ENCODE measurements at regions not wholly inside any gene's neighbourhood (a gene's known extent, or its start where the extent isn't known, plus 50 kb on each side); places are given as distances from the start of the nearest gene placed in this dataset.
"Not testable (repeated sequence)": the region's sequence is repeated elsewhere in the genome, so short reads cannot be mapped to it uniquely, and the experiment has no call there.

- no peak for DNase-seq (ENCODE audit: low spot score)
- TF ChIP-seq, protein P1, sequence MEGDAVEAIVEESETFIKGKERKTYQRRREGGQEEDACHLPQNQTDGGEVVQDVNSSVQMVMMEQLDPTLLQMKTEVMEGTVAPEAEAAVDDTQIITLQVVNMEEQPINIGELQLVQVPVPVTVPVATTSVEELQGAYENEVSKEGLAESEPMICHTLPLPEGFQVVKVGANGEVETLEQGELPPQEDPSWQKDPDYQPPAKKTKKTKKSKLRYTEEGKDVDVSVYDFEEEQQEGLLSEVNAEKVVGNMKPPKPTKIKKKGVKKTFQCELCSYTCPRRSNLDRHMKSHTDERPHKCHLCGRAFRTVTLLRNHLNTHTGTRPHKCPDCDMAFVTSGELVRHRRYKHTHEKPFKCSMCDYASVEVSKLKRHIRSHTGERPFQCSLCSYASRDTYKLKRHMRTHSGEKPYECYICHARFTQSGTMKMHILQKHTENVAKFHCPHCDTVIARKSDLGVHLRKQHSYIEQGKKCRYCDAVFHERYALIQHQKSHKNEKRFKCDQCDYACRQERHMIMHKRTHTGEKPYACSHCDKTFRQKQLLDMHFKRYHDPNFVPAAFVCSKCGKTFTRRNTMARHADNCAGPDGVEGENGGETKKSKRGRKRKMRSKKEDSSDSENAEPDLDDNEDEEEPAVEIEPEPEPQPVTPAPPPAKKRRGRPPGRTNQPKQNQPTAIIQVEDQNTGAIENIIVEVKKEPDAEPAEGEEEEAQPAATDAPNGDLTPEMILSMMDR (IDR thresholded peaks at IDR 0.05; ENCODE audit: extremely low read depth, missing control alignments), result no peak
These were observed 610.8 kb downstream of the GATA3 start for GRCh38 chr10:8665322-8665721.

GRCh38 chr10:8670461-8670860, 616.0 kb downstream of the GATA3 start:
- TF ChIP-seq, protein P1 (IDR thresholded peaks at IDR 0.05; ENCODE audit: extremely low read depth, missing control alignments), result no peak

GRCh38 chr10:8674230-8674629, 619.7 kb downstream of the GATA3 start:
- TF ChIP-seq, protein P1 (IDR thresholded peaks at IDR 0.05; ENCODE audit: extremely low read depth, missing control alignments), result no peak
- DNase-seq (ENCODE audit: low spot score), result no peak

More at GRCh38 chr10:8670461-8670860, 616.0 kb downstream of the GATA3 start:
- no peak for DNase-seq (ENCODE audit: low spot score)

GRCh38 chr10:8677642-8678041, 623.2 kb downstream of the GATA3 start:
- no peak for DNase-seq (ENCODE audit: low spot score)
- TF ChIP-seq, protein P1 (IDR thresholded peaks at IDR 0.05; ENCODE audit: extremely low read depth, missing control alignments), result no peak

- not testable (repeated sequence) for DNase-seq (ENCODE audit: low spot score)
These were observed 630.4 kb downstream of the GATA3 start for GRCh38 chr10:8684916-8685315.

GRCh38 chr10:8688881-8689280, 634.4 kb downstream of the GATA3 start:
- DNase-seq (ENCODE audit: low spot score), result no peak
- TF ChIP-seq, protein P1 (IDR thresholded peaks at IDR 0.05; ENCODE audit: extremely low read depth, missing control alignments), result no peak

- no peak for DNase-seq (ENCODE audit: low spot score)
- TF ChIP-seq, protein P1 (IDR thresholded peaks at IDR 0.05; ENCODE audit: extremely low read depth, missing control alignments), result no peak
These were observed 637.1 kb downstream of the GATA3 start for GRCh38 chr10:8691498-8692017.

DNA sequence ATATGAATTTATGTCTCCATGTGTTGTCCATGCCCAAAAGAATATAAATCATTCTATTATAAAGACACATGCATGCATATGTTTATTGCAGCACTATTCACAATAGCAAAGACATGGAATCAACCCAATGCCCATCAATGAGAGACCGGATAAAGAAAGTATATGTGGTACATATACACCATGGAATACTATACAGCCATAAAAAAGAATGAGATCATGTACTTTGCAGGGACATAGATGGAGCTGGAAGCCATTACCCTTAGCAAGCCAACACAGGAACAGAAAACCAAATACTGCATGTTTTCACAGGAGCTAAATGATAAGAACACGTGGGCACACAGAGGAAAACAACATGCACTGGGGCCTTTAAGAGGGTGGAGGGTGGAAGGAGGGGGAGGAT, 639.1 kb downstream of the GATA3 start:
- DNase-seq (ENCODE audit: low spot score), result not testable (repeated sequence)

Measured in GM20000 (cell line).